H1 (cell line): ENCODE measurements at regions not wholly inside any gene's neighbourhood (a gene's known extent, or its start where the extent isn't known, plus 50 kb on each side); places are given as distances from the start of the nearest gene placed in this dataset.

ENCODE experiments used
- EGR1 ChIP-seq: IDR thresholded peaks from 2 replicates; pipeline ENCODE4 v1.6.1; 2011; ENCODE audit warnings: low read depth, low read length, borderline replicate concordance
- JUN ChIP-seq: IDR thresholded peaks from 2 replicates; pipeline ENCODE4 v1.6.1; 2011; ENCODE audit warnings: low read depth, mild to moderate bottlenecking, improper control_type of control experiment, low read length
- KDM5A ChIP-seq: fragments of 200-600 bp; IDR thresholded peaks from 2 replicates; pipeline ENCODE4 v1.7.1; 2012; ENCODE audit warnings: mild to moderate bottlenecking, low read length, inconsistent platforms, mixed read lengths
- POLR2AphosphoS5 ChIP-seq: IDR thresholded peaks from 2 replicates; pipeline ENCODE4 v1.6.1; 2011; ENCODE audit warnings: low read depth, low read length
- RAD21 ChIP-seq, 2 experiments: IDR thresholded peaks in 1 of 2; conservative IDR thresholded peaks in 1 of 2; 2 replicates each; pipeline ENCODE4 v1.6.1; 2011; ENCODE audit warnings: low read depth in 2 of 2, low read length in 2 of 2, improper control_type of control experiment in 1 of 2, inconsistent platforms in 1 of 2, mild to moderate bottlenecking in 1 of 2, moderate library complexity in 1 of 2
- RNF2 ChIP-seq: fragments of 200-900, 300-1000 bp; sonication (generic); IDR thresholded peaks from 2 replicates; pipeline ENCODE4 v1.7.1; 2016; ENCODE audit warnings: borderline replicate concordance, low read depth, mild to moderate bottlenecking, antibody characterized with exemption, low read length; ENCODE audit not compliant: poor library complexity, severe bottlenecking; ENCODE audit errors: missing control alignments
- TF ChIP-seq, protein P1 (sequence below): fragments of 300-600 bp; sonication (generic); IDR thresholded peaks from 2 replicates; pipeline ENCODE4 v1.7.1; 2012; ENCODE audit warnings: low read length, moderate library complexity, mild to moderate bottlenecking, inconsistent platforms; ENCODE audit not compliant: insufficient replicate concordance
- TF ChIP-seq, protein P2 (sequence below): IDR thresholded peaks from 2 replicates; pipeline ENCODE4 v1.6.1; 2012; ENCODE audit warnings: low read length, inconsistent platforms
- TF ChIP-seq, protein P3 (sequence below): IDR thresholded peaks from 2 replicates; pipeline ENCODE4 v1.6.1; 2012; ENCODE audit warnings: inconsistent platforms

DNA sequence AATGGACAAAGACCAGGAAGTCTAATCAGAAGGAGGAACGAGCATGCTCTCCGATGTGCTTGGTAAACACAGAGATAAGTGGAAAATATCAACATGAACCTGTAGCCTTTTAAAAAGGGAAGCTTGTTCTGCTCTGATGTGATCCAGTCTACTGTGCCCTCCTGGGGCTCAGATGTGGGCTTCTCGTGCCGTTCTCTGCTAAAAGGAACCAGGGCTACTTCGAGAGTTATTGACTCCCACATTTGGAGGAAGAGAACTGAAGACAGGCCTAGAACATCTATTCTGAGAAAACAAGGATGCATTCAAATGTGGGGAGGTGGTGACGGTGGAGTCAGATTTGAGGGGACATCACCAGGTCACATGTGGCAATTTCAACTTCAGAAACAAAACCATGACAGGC, 325.4 kb downstream of the GLRX3 start (continued):
- TF ChIP-seq, protein P1, sequence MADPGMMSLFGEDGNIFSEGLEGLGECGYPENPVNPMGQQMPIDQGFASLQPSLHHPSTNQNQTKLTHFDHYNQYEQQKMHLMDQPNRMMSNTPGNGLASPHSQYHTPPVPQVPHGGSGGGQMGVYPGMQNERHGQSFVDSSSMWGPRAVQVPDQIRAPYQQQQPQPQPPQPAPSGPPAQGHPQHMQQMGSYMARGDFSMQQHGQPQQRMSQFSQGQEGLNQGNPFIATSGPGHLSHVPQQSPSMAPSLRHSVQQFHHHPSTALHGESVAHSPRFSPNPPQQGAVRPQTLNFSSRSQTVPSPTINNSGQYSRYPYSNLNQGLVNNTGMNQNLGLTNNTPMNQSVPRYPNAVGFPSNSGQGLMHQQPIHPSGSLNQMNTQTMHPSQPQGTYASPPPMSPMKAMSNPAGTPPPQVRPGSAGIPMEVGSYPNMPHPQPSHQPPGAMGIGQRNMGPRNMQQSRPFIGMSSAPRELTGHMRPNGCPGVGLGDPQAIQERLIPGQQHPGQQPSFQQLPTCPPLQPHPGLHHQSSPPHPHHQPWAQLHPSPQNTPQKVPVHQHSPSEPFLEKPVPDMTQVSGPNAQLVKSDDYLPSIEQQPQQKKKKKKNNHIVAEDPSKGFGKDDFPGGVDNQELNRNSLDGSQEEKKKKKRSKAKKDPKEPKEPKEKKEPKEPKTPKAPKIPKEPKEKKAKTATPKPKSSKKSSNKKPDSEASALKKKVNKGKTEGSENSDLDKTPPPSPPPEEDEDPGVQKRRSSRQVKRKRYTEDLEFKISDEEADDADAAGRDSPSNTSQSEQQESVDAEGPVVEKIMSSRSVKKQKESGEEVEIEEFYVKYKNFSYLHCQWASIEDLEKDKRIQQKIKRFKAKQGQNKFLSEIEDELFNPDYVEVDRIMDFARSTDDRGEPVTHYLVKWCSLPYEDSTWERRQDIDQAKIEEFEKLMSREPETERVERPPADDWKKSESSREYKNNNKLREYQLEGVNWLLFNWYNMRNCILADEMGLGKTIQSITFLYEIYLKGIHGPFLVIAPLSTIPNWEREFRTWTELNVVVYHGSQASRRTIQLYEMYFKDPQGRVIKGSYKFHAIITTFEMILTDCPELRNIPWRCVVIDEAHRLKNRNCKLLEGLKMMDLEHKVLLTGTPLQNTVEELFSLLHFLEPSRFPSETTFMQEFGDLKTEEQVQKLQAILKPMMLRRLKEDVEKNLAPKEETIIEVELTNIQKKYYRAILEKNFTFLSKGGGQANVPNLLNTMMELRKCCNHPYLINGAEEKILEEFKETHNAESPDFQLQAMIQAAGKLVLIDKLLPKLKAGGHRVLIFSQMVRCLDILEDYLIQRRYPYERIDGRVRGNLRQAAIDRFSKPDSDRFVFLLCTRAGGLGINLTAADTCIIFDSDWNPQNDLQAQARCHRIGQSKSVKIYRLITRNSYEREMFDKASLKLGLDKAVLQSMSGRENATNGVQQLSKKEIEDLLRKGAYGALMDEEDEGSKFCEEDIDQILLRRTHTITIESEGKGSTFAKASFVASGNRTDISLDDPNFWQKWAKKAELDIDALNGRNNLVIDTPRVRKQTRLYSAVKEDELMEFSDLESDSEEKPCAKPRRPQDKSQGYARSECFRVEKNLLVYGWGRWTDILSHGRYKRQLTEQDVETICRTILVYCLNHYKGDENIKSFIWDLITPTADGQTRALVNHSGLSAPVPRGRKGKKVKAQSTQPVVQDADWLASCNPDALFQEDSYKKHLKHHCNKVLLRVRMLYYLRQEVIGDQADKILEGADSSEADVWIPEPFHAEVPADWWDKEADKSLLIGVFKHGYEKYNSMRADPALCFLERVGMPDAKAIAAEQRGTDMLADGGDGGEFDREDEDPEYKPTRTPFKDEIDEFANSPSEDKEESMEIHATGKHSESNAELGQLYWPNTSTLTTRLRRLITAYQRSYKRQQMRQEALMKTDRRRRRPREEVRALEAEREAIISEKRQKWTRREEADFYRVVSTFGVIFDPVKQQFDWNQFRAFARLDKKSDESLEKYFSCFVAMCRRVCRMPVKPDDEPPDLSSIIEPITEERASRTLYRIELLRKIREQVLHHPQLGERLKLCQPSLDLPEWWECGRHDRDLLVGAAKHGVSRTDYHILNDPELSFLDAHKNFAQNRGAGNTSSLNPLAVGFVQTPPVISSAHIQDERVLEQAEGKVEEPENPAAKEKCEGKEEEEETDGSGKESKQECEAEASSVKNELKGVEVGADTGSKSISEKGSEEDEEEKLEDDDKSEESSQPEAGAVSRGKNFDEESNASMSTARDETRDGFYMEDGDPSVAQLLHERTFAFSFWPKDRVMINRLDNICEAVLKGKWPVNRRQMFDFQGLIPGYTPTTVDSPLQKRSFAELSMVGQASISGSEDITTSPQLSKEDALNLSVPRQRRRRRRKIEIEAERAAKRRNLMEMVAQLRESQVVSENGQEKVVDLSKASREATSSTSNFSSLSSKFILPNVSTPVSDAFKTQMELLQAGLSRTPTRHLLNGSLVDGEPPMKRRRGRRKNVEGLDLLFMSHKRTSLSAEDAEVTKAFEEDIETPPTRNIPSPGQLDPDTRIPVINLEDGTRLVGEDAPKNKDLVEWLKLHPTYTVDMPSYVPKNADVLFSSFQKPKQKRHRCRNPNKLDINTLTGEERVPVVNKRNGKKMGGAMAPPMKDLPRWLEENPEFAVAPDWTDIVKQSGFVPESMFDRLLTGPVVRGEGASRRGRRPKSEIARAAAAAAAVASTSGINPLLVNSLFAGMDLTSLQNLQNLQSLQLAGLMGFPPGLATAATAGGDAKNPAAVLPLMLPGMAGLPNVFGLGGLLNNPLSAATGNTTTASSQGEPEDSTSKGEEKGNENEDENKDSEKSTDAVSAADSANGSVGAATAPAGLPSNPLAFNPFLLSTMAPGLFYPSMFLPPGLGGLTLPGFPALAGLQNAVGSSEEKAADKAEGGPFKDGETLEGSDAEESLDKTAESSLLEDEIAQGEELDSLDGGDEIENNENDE = no peak
- TF ChIP-seq RAD21 (IDR thresholded peaks at IDR 0.05 in 1 of 2, conservative IDR thresholded peaks at IDR 0.05 in 1 of 2; ENCODE audit: low read depth in 2 of 2, low read length in 2 of 2) (no peak), POLR2AphosphoS5 (no peak), RNF2 (no peak), JUN (no peak), KDM5A (no peak), EGR1 (no peak)
- TF ChIP-seq, protein P2, sequence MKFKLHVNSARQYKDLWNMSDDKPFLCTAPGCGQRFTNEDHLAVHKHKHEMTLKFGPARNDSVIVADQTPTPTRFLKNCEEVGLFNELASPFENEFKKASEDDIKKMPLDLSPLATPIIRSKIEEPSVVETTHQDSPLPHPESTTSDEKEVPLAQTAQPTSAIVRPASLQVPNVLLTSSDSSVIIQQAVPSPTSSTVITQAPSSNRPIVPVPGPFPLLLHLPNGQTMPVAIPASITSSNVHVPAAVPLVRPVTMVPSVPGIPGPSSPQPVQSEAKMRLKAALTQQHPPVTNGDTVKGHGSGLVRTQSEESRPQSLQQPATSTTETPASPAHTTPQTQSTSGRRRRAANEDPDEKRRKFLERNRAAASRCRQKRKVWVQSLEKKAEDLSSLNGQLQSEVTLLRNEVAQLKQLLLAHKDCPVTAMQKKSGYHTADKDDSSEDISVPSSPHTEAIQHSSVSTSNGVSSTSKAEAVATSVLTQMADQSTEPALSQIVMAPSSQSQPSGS = no peak
- TF ChIP-seq, protein P3, sequence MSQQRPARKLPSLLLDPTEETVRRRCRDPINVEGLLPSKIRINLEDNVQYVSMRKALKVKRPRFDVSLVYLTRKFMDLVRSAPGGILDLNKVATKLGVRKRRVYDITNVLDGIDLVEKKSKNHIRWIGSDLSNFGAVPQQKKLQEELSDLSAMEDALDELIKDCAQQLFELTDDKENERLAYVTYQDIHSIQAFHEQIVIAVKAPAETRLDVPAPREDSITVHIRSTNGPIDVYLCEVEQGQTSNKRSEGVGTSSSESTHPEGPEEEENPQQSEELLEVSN = no peak
